ENCODE measurements at regions not wholly inside any gene's neighbourhood (a gene's known extent, or its start where the extent isn't known, plus 50 kb on each side); places are given as distances from the start of the nearest gene placed in this dataset.

DNA sequence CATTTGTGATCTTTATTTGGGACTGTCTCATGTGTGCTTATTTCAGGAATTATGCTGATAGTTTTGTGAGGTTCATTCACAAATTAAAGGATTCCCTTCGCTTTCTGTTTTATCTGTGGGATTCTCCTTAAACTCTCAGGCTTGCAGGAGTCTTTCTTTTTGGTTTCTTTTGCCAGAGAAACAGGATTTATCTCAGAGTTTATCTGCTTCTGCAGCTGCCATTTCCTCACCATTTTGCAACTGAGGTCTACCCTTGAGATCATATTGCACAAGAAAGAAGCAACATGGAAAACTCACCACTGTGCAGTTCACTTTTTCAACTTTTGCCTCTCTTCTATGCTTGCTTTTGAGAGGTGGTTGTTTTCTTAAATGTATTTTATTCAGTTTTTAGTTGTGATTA, 201.0 kb downstream of the PRL start:
- TF ChIP-seq, protein P1, sequence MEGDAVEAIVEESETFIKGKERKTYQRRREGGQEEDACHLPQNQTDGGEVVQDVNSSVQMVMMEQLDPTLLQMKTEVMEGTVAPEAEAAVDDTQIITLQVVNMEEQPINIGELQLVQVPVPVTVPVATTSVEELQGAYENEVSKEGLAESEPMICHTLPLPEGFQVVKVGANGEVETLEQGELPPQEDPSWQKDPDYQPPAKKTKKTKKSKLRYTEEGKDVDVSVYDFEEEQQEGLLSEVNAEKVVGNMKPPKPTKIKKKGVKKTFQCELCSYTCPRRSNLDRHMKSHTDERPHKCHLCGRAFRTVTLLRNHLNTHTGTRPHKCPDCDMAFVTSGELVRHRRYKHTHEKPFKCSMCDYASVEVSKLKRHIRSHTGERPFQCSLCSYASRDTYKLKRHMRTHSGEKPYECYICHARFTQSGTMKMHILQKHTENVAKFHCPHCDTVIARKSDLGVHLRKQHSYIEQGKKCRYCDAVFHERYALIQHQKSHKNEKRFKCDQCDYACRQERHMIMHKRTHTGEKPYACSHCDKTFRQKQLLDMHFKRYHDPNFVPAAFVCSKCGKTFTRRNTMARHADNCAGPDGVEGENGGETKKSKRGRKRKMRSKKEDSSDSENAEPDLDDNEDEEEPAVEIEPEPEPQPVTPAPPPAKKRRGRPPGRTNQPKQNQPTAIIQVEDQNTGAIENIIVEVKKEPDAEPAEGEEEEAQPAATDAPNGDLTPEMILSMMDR (conservative IDR thresholded peaks at IDR 0.05; ENCODE audit: low read depth, low read length): no peak
- TF ChIP-seq MXI1 (IDR thresholded peaks at IDR 0.05; ENCODE audit: borderline replicate concordance, low read depth, low read length): no peak
- TF ChIP-seq RAD21 (IDR thresholded peaks at IDR 0.05; ENCODE audit: low read length): no peak
- no peak for TF ChIP-seq USF2 (IDR thresholded peaks at IDR 0.05; ENCODE audit: low read depth, low read length)
- no peak for TF ChIP-seq RCOR1 (IDR thresholded peaks at IDR 0.05; ENCODE audit: insufficient replicate concordance, low read length)
- no peak for TF ChIP-seq RFX5 (IDR thresholded peaks at IDR 0.05; ENCODE audit: low read depth, low read length)
- peak; percentile 69 for TF ChIP-seq CEBPB (IDR thresholded peaks at IDR 0.05; ENCODE audit: low read depth, low read length)
- no peak for TF ChIP-seq BHLHE40 (IDR thresholded peaks at IDR 0.05; ENCODE audit: low read depth, low read length)
- no peak for TF ChIP-seq POLR2A (IDR thresholded peaks at IDR 0.05; ENCODE audit: low read depth, low read length)
- no peak for TF ChIP-seq SMC3 (IDR thresholded peaks at IDR 0.05; ENCODE audit: low read depth, low read length)
- no peak for TF ChIP-seq MAZ (IDR thresholded peaks at IDR 0.05; ENCODE audit: borderline replicate concordance, low read depth, low read length)
- TF ChIP-seq, protein P2, sequence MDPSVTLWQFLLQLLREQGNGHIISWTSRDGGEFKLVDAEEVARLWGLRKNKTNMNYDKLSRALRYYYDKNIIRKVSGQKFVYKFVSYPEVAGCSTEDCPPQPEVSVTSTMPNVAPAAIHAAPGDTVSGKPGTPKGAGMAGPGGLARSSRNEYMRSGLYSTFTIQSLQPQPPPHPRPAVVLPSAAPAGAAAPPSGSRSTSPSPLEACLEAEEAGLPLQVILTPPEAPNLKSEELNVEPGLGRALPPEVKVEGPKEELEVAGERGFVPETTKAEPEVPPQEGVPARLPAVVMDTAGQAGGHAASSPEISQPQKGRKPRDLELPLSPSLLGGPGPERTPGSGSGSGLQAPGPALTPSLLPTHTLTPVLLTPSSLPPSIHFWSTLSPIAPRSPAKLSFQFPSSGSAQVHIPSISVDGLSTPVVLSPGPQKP (IDR thresholded peaks at IDR 0.05; ENCODE audit: borderline replicate concordance, low read depth, low read length): no peak
